H9 (cell line): ENCODE measurements at regions not wholly inside any gene's neighbourhood (a gene's known extent, or its start where the extent isn't known, plus 50 kb on each side); places are given as distances from the start of the nearest gene placed in this dataset.

Experiments used
- DNase-seq: peaks from one replicate; pipeline ENCODE4 v3.0.0-alpha.2; 2017
- H2AFZ ChIP-seq: one replicate; pipeline ENCODE4 v1.6.1; 2013; ENCODE audit warnings: mild to moderate bottlenecking, low read length, control low read depth, moderate library complexity
- H2AK5ac ChIP-seq: 2 replicates; pipeline ENCODE4 v1.6.1; 2013; ENCODE audit warnings: low read length, control low read depth, mixed read lengths; ENCODE audit not compliant: insufficient read length
- H2BK120ac ChIP-seq: one replicate; pipeline ENCODE4 v1.6.1; 2013; ENCODE audit warnings: low read depth, mild to moderate bottlenecking, low read length, control low read depth, inconsistent platforms; ENCODE audit not compliant: poor library complexity, severe bottlenecking
- H2BK12ac ChIP-seq: 2 replicates; pipeline ENCODE4 v1.6.1; 2013; ENCODE audit warnings: low read length, control low read depth, mixed read lengths, low read depth; ENCODE audit not compliant: insufficient read length
- H2BK15ac ChIP-seq: 2 replicates; pipeline ENCODE4 v1.6.1; 2013; ENCODE audit warnings: low read depth, low read length, control low read depth
- H2BK20ac ChIP-seq: one replicate; pipeline ENCODE4 v1.6.1; 2013; ENCODE audit warnings: low read depth, mild to moderate bottlenecking, low read length, control low read depth, inconsistent platforms; ENCODE audit not compliant: poor library complexity, severe bottlenecking
- H2BK5ac ChIP-seq: 2 replicates; pipeline ENCODE4 v1.6.1; 2013; ENCODE audit warnings: low read length, control low read depth, mixed read lengths; ENCODE audit not compliant: insufficient read length
- H3K14ac ChIP-seq: 2 replicates; pipeline ENCODE4 v1.6.1; 2013; ENCODE audit warnings: low read length, control low read depth; ENCODE audit not compliant: insufficient read depth
- H3K18ac ChIP-seq: 2 replicates; pipeline ENCODE4 v1.6.1; 2013; ENCODE audit warnings: low read depth, mild to moderate bottlenecking, mixed read lengths, low read length, control low read depth; ENCODE audit not compliant: insufficient read length
- H3K23ac ChIP-seq: 2 replicates; pipeline ENCODE4 v1.6.1; 2013; ENCODE audit warnings: low read length, control low read depth, mixed read lengths, low read depth; ENCODE audit not compliant: insufficient read length
- H3K23me2 ChIP-seq: 2 replicates; pipeline ENCODE4 v1.6.1; 2013; ENCODE audit warnings: low read depth, mild to moderate bottlenecking, mixed read lengths, low read length, control low read depth; ENCODE audit not compliant: insufficient read length, poor library complexity, severe bottlenecking
- H3K27ac ChIP-seq: 2 replicates; pipeline ENCODE4 v1.5.1; 2013; ENCODE audit warnings: low read length, control low read depth, mixed read lengths, low read depth; ENCODE audit not compliant: insufficient read length
- H3K27me3 ChIP-seq: 2 replicates; pipeline ENCODE4 v1.6.1; 2013; ENCODE audit warnings: low read length, control low read depth, inconsistent platforms; ENCODE audit not compliant: insufficient read depth
- H3K4ac ChIP-seq: 2 replicates; pipeline ENCODE4 v1.6.1; 2013; ENCODE audit warnings: low read depth, mild to moderate bottlenecking, control low read depth, inconsistent platforms, low read length, moderate library complexity
- H3K4me1 ChIP-seq: 2 replicates; pipeline ENCODE4 v1.6.1; 2013; ENCODE audit warnings: low read length, control low read depth, inconsistent platforms; ENCODE audit not compliant: insufficient read depth
- H3K4me2 ChIP-seq: 2 replicates; pipeline ENCODE4 v1.6.1; 2013; ENCODE audit warnings: low read length, control low read depth, mixed read lengths; ENCODE audit not compliant: insufficient read length, insufficient read depth
- H3K56ac ChIP-seq: 2 replicates; pipeline ENCODE4 v1.6.1; 2013; ENCODE audit warnings: low read depth, mild to moderate bottlenecking, mixed read lengths, low read length, control low read depth; ENCODE audit not compliant: insufficient read length
- H3K79me1 ChIP-seq: 2 replicates; pipeline ENCODE4 v1.6.1; 2013; ENCODE audit warnings: low read depth, mild to moderate bottlenecking, moderate library complexity, low read length, control low read depth, inconsistent platforms; ENCODE audit not compliant: insufficient read depth, poor library complexity, severe bottlenecking
- H3K79me2 ChIP-seq: 2 replicates; pipeline ENCODE4 v1.6.1; 2013; ENCODE audit warnings: low read length, control low read depth, inconsistent platforms; ENCODE audit not compliant: insufficient read depth
- H3K9ac ChIP-seq: 2 replicates; pipeline ENCODE4 v1.6.1; 2013; ENCODE audit warnings: low read length, control low read depth, mixed read lengths; ENCODE audit not compliant: insufficient read length; ENCODE audit errors: extremely low read depth
- H3K9me3 ChIP-seq: one replicate; pipeline ENCODE4 v1.6.1; 2013; ENCODE audit warnings: low read depth, low read length, inconsistent platforms; ENCODE audit not compliant: control insufficient read depth
- H3T11ph ChIP-seq: one replicate; pipeline ENCODE4 v1.6.1; 2013; ENCODE audit warnings: mild to moderate bottlenecking, low read length, control low read depth, inconsistent platforms
- H4K20me1 ChIP-seq: one replicate; pipeline ENCODE4 v1.6.1; 2013; ENCODE audit not compliant: control insufficient read depth, insufficient read length, insufficient read depth
- H4K5ac ChIP-seq: 2 replicates; pipeline ENCODE4 v1.6.1; 2013; ENCODE audit warnings: low read depth, mild to moderate bottlenecking, mixed read lengths, low read length, control low read depth; ENCODE audit not compliant: insufficient read length
- H4K8ac ChIP-seq: replicated peaks from 2 replicates; pipeline ENCODE4 v1.6.1; 2013; ENCODE audit warnings: low read length, control low read depth, mixed read lengths, low read depth; ENCODE audit not compliant: insufficient read length
- H4K91ac ChIP-seq: 2 replicates; pipeline ENCODE4 v1.6.1; 2013; ENCODE audit warnings: low read depth, mild to moderate bottlenecking, moderate library complexity, mixed read lengths, low read length, control low read depth; ENCODE audit not compliant: insufficient read length
- H3K27ac Mint-ChIP-seq, 3 experiments: 2 replicates in 2 of 3; 3 replicates in 1 of 3; pipeline ENCODE4 v1.8.0; 2020 to 2021; ENCODE audit warnings: mixed read lengths in 3 of 3, mild to moderate bottlenecking in 1 of 3, moderate library complexity in 1 of 3
- H3K27me3 Mint-ChIP-seq: 2 replicates; pipeline ENCODE4 v1.8.0; 2021; ENCODE audit warnings: low read depth, mild to moderate bottlenecking, moderate library complexity, mixed read lengths
- H3K36me3 Mint-ChIP-seq, 3 experiments: 2 replicates in 2 of 3; 3 replicates in 1 of 3; pipeline ENCODE4 v1.8.0; 2020 to 2021; ENCODE audit warnings: low read depth in 3 of 3, mixed read lengths in 3 of 3; ENCODE audit not compliant: insufficient read depth in 1 of 3
- H3K4me1 Mint-ChIP-seq, 2 experiments: 2 replicates each; pipeline ENCODE4 v1.8.0; 2020; ENCODE audit warnings: mixed read lengths in 2 of 2
- H3K4me3 Mint-ChIP-seq, 2 experiments: 2 replicates in 1 of 2; 3 replicates in 1 of 2; pipeline ENCODE4 v1.8.0; 2020 to 2021; ENCODE audit warnings: mild to moderate bottlenecking in 2 of 2, mixed read lengths in 2 of 2, moderate library complexity in 1 of 2
- H3K9me3 Mint-ChIP-seq, 2 experiments: 2 replicates in 1 of 2; 3 replicates in 1 of 2; pipeline ENCODE4 v1.8.0; 2020; ENCODE audit warnings: mild to moderate bottlenecking in 2 of 2, mixed read lengths in 2 of 2, moderate library complexity in 1 of 2
- WGBS: extraction: QIAGEN DNeasy Blood & Tissue Kit; methylation state at CpG from one replicate; pipeline ENCODE4 v1.1.7; 2013; ENCODE audit warnings: missing lambda C conversion rate, low lambda C conversion rate, mixed read lengths; ENCODE audit not compliant: insufficient read length; ENCODE audit errors: extremely low coverage; 5-methylcytosine and 5-hydroxymethylcytosine counted together
- TF ChIP-seq, protein P1 (sequence below): fragments of 200-600 bp; sonication (generic); conservative IDR thresholded peaks from 3 replicates; pipeline ENCODE4 v1.8.0; 2021; ENCODE audit warnings: antibody characterized with exemption, mild to moderate bottlenecking

GRCh38 chr6:82686719-82687118 lies 323.1 kb downstream of the TPBG start:
- no peak overlapping the region for H2BK12ac ChIP-seq
- no peak for DNase-seq
- H3K18ac ChIP-seq: no peak overlapping the region
- H3K4ac ChIP-seq: no peak overlapping the region
- H3K14ac ChIP-seq: no peak overlapping the region
- H4K20me1 ChIP-seq: no peaks in the 10 kb centered on the region
- no CpG with 5 or more reads among the region's 3 CpGs for WGBS
- Mint-ChIP-seq H3K27ac (no peak overlapping the region), H3K27me3 (no peaks in the 10 kb centered on the region), H3K36me3 (no peaks in the 10 kb centered on the region; a peak in 1 of 7 replicates), H3K4me3 (no peak overlapping the region), H3K9me3 (no peaks in the 10 kb centered on the region), H3K4me1 (peaks cover 6 to 7% of the 10 kb centered on the region in 2 experiments; a peak in 3 of 4 replicates)
- H2AFZ ChIP-seq: no peak overlapping the region
- no peak overlapping the region for H2BK20ac ChIP-seq
- H3K27me3 ChIP-seq: no peaks in the 10 kb centered on the region
- no peak overlapping the region for H3T11ph ChIP-seq
- TF ChIP-seq, protein P1, sequence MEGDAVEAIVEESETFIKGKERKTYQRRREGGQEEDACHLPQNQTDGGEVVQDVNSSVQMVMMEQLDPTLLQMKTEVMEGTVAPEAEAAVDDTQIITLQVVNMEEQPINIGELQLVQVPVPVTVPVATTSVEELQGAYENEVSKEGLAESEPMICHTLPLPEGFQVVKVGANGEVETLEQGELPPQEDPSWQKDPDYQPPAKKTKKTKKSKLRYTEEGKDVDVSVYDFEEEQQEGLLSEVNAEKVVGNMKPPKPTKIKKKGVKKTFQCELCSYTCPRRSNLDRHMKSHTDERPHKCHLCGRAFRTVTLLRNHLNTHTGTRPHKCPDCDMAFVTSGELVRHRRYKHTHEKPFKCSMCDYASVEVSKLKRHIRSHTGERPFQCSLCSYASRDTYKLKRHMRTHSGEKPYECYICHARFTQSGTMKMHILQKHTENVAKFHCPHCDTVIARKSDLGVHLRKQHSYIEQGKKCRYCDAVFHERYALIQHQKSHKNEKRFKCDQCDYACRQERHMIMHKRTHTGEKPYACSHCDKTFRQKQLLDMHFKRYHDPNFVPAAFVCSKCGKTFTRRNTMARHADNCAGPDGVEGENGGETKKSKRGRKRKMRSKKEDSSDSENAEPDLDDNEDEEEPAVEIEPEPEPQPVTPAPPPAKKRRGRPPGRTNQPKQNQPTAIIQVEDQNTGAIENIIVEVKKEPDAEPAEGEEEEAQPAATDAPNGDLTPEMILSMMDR: no peak
- H3K23ac ChIP-seq: no peak overlapping the region
- H3K9me3 ChIP-seq: no peaks in the 10 kb centered on the region
- H3K79me1 ChIP-seq: no peaks in the 10 kb centered on the region
- H2BK5ac ChIP-seq: no peak overlapping the region
- no peaks in the 10 kb centered on the region for H3K23me2 ChIP-seq
- H3K27ac ChIP-seq: no peak overlapping the region
- no peaks in the 10 kb centered on the region for H3K4me1 ChIP-seq
- no peak overlapping the region for H2BK120ac ChIP-seq
- H4K5ac ChIP-seq: no peak overlapping the region
- H3K9ac ChIP-seq: no peak overlapping the region
- H3K56ac ChIP-seq: no peak overlapping the region
- H4K91ac ChIP-seq: no peak overlapping the region
- H2AK5ac ChIP-seq: no peak overlapping the region
- H3K79me2 ChIP-seq: no peaks in the 10 kb centered on the region
- H3K4me2 ChIP-seq: no peak overlapping the region
- H4K8ac ChIP-seq: no peak overlapping the region
- H2BK15ac ChIP-seq: no peak overlapping the region
